BJ (cell line): ENCODE measurements at regions not wholly inside any gene's neighbourhood (a gene's known extent, or its start where the extent isn't known, plus 50 kb on each side); places are given as distances from the start of the nearest gene placed in this dataset.

ENCODE experiments used
- CTCF ChIA-PET: fragments of 350-600 bp; formaldehyde crosslinking; extraction: SDS; loops from one replicate; lab custom pipeline; 2021; ENCODE audit warnings: antibody characterized with exemption, inconsistent platforms; lab: Yijun Ruan, JAX
- POLR2A ChIA-PET: fragments of 300-600 bp; sonication (Branson Sonifier 250); formaldehyde crosslinking; extraction: SDS; loops from one replicate; lab custom pipeline; 2021; ENCODE audit warnings: antibody characterized with exemption; lab: Charles Lee
- DNase-seq: peaks from one replicate; pipeline ENCODE4 v3.0.0-alpha.2; 2011; ENCODE audit warnings: low read depth
- H3K27me3 ChIP-seq: 2 replicates; pipeline ENCODE4 v1.6.0; 2011; ENCODE audit warnings: low read length; ENCODE audit not compliant: control insufficient read depth, insufficient read depth
- H3K36me3 ChIP-seq: 2 replicates; pipeline ENCODE4 v1.5.1; 2011; ENCODE audit warnings: low read length; ENCODE audit not compliant: control insufficient read depth, insufficient read depth
- H3K4me3 ChIP-seq: 2 replicates; pipeline ENCODE4 v1.5.1; 2011; ENCODE audit warnings: low read depth, mild to moderate bottlenecking, control low read depth, low read length
- TF ChIP-seq, protein P1 (sequence below): IDR thresholded peaks from 2 replicates; pipeline ENCODE4 v1.5.1; 2011; ENCODE audit warnings: low read depth, mild to moderate bottlenecking, control low read depth, inconsistent platforms, low read length, moderate library complexity; ENCODE audit not compliant: insufficient read depth

GRCh38 chr11:15390857-15391256, 276.1 kb downstream of the INSC start:
- Histone ChIP-seq H3K4me3 (no peak overlapping the region), H3K36me3 (no peaks in the 10 kb centered on the region), H3K27me3 (no peaks in the 10 kb centered on the region)
- CTCF ChIA-PET = no interaction called here
- POLR2A ChIA-PET = no interaction called here
- DNase-seq = no peak
- TF ChIP-seq, protein P1, sequence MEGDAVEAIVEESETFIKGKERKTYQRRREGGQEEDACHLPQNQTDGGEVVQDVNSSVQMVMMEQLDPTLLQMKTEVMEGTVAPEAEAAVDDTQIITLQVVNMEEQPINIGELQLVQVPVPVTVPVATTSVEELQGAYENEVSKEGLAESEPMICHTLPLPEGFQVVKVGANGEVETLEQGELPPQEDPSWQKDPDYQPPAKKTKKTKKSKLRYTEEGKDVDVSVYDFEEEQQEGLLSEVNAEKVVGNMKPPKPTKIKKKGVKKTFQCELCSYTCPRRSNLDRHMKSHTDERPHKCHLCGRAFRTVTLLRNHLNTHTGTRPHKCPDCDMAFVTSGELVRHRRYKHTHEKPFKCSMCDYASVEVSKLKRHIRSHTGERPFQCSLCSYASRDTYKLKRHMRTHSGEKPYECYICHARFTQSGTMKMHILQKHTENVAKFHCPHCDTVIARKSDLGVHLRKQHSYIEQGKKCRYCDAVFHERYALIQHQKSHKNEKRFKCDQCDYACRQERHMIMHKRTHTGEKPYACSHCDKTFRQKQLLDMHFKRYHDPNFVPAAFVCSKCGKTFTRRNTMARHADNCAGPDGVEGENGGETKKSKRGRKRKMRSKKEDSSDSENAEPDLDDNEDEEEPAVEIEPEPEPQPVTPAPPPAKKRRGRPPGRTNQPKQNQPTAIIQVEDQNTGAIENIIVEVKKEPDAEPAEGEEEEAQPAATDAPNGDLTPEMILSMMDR = no peak

DNA sequence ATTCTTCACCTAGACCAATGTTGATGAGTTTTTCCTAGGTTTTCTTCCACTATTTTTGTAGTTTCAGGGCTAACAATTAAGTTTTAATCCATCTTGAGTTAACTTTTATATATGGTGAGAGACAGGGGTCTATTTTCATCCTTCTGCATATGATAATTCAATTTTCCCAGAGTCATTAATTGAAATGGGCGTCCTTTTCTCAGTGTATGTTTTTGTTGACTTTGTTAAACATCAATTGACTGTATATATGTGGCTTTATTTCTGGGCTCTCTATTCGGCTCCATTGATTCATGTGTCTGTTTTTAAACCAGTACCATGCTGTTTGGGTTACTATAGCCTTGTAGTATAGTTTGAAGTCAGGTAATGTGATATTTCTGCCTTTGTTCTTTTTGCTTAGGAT, 282.1 kb downstream of the INSC start:
- POLR2A ChIA-PET = no interaction called here

DNA sequence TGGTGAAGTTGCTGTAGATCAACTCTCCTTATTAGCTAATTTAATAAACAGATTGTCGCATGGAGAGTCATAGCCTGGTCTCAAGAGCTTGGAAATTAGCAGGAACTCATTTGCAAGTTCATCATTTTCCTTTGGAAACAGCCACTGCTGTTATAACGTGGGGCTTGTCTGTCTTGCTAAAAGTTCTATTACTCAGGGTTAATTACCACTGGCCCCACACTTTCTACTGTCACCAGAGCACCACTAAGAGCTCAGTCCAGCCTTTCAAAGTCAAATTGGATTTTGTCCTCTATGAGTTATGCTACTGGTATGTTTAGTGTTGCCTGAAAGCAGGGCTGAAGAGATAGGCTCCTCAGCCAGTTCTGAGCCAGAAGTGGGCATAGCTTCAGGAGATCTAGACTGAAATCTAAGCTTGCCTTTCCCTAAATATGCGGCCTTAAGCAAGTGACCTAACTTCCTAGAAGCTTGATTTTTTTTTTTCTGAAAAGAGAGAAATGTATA, 292.2 kb downstream of the INSC start:
- CTCF ChIA-PET = no interaction called here

More for the DNA sequence above, 282.1 kb downstream of the INSC start:
- H3K27me3 ChIP-seq = no peaks in the 10 kb centered on the region
- DNase-seq = no peak
- CTCF ChIA-PET = no interaction called here
- H3K36me3 ChIP-seq = no peaks in the 10 kb centered on the region
- H3K4me3 ChIP-seq = no peak overlapping the region
- TF ChIP-seq, protein P1 = no peak

DNA sequence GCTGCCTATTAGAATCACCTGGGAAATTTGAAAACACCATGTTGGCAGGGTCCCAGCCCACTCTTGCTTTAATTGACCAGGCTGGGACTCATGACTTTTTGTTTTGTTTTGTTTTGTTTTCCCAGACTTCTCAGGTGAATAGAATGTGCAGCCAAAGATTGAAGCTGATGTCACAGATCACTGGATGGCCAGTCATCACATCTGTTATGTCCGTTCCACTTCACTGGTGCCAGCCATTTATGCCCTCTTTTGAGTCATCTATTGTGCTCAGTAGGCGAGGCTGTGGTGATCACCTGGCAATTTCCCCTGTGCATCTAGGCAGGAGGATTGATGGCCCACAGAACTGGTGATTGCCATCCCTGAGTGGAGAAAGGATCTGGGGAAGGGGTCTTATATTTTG, 297.3 kb downstream of the INSC start:
- Histone ChIP-seq H3K36me3 (no peaks in the 10 kb centered on the region), H3K4me3 (no peak overlapping the region), H3K27me3 (no peaks in the 10 kb centered on the region)
- ChIA-PET CTCF (no interaction called here), POLR2A (no interaction called here)
- DNase-seq = no peak
- TF ChIP-seq, protein P1 = no peak

More for the DNA sequence above, 292.2 kb downstream of the INSC start:
- Histone ChIP-seq H3K4me3 (no peak overlapping the region), H3K36me3 (no peaks in the 10 kb centered on the region), H3K27me3 (no peaks in the 10 kb centered on the region)
- DNase-seq = no peak
- TF ChIP-seq, protein P1 = no peak
- POLR2A ChIA-PET = no interaction called here

DNA sequence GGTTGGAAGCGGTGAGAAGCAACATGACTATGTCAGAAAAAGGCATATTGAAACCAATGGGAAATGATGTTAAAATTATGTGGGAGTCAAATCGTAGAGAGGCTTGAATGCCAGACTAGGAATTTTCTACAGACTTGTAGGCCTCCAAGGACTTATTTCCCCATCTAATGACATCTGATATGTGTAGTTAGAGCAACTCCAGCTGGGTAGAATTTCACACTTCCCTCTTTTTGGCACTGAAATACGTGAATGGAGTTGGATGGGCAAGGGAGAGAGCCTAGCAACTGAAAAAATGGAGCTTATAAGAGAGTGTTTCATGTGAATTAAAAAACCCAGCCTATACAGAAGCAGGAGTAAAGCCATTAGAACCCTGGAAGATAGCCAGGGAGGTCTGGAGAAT, 304.2 kb downstream of the INSC start:
- POLR2A ChIA-PET = no interaction called here

More for the DNA sequence above, 304.2 kb downstream of the INSC start:
- H3K36me3 ChIP-seq = no peaks in the 10 kb centered on the region
- H3K27me3 ChIP-seq = no peaks in the 10 kb centered on the region
- no peak for DNase-seq
- H3K4me3 ChIP-seq = no peak overlapping the region
- TF ChIP-seq, protein P1 = no peak
- CTCF ChIA-PET = no interaction called here
